Transverse colon (tissue), 4 donors: ENCODE measurements at regions not wholly inside any gene's neighbourhood (a gene's known extent, or its start where the extent isn't known, plus 50 kb on each side); places are given as distances from the start of the nearest gene placed in this dataset.

ENCODE experiments used
- DNase-seq: peaks from one replicate; pipeline ENCODE4 v3.0.0-alpha.2; 2019
- H3K27ac ChIP-seq, 4 donors: fragments of 200-600 bp; sonication (generic); 2 replicates each; pipeline ENCODE4 v1.5.1; 2016 to 2018; ENCODE audit warnings: inconsistent platforms in 4 of 4
- H3K27me3 ChIP-seq: fragments of 200-600 bp; sonication (generic); 2 replicates; pipeline ENCODE4 v1.5.1; 2017; ENCODE audit warnings: inconsistent platforms
- H3K36me3 ChIP-seq, 4 donors: fragments of 200-600 bp; sonication (generic); 2 replicates each; pipeline ENCODE4 v1.5.1; 2017 to 2019; ENCODE audit warnings: inconsistent platforms in 4 of 4
- H3K4me1 ChIP-seq, 4 donors: fragments of 200-600 bp; sonication (generic); 2 replicates each; pipeline ENCODE4 v1.5.1; 2017 to 2020; ENCODE audit warnings: inconsistent platforms in 4 of 4
- H3K4me3 ChIP-seq, 4 donors: fragments of 200-600 bp; sonication (generic); 1 replicate in 1 of 4; 2 replicates in 3 of 4; pipeline versions ENCODE4 v1.5.1 to v1.6.1; 2017 to 2019; ENCODE audit warnings: inconsistent platforms in 4 of 4
- H3K9me3 ChIP-seq, 2 donors: fragments of 200-600 bp; sonication (generic); 2 replicates each; pipeline ENCODE4 v1.5.1; 2017 to 2019; ENCODE audit warnings: inconsistent platforms in 2 of 2
- CTCF ChIP-seq, 5 experiments: fragments of 200-600 bp in 3 of 5; fragments of 450-650 bp in 2 of 5; sonication (generic) in 3 of 5; IDR thresholded peaks; 1 replicate in 2 of 5; 2 replicates in 3 of 5; pipeline ENCODE4 v1.5.1; 2016 to 2017; ENCODE audit warnings: antibody characterized with exemption in 5 of 5, inconsistent platforms in 3 of 5, mild to moderate bottlenecking in 2 of 5, moderate library complexity in 1 of 5
- EP300 ChIP-seq: sonication (generic); formaldehyde crosslinking; IDR thresholded peaks from one replicate; pipeline ENCODE4 v1.6.1; 2017; ENCODE audit warnings: antibody characterized with exemption, low read depth
- POLR2A ChIP-seq: fragments of 450-650 bp; IDR thresholded peaks from one replicate; pipeline ENCODE4 v1.6.1; 2016; ENCODE audit warnings: antibody characterized with exemption, mild to moderate bottlenecking, moderate library complexity
- POLR2AphosphoS5 ChIP-seq, 3 donors: sonication (generic); formaldehyde crosslinking; IDR thresholded peaks; one replicate each; pipeline ENCODE4 v1.6.1; 2016; ENCODE audit warnings: antibody characterized with exemption in 3 of 3
- WGBS, 2 donors: methylation state at CpG; one replicate each; pipeline ENCODE4 v1.1.5; 2018; ENCODE audit warnings: low coverage in 1 of 2; 5-methylcytosine and 5-hydroxymethylcytosine counted together
- in situ Hi-C, 4 donors: fragments of 200-750 bp; cut with MboI; loops; one replicate each; pipeline versions ENCODE4 v1.15.0 to v1.15.1; 2017; ENCODE audit warnings: low sequenced_read_pairs in 3 of 4, low pct_ligation_motif_present in 1 of 4, low pct_unique_long_range_greater_than_20kb in 1 of 4
- intact Hi-C: fragments of 100-400 bp; cut with DNase I; formaldehyde crosslinking; loops from one replicate; pipeline ENCODE4 v1.15.1; 2023; ENCODE audit warnings: low total_unique reads

DNA sequence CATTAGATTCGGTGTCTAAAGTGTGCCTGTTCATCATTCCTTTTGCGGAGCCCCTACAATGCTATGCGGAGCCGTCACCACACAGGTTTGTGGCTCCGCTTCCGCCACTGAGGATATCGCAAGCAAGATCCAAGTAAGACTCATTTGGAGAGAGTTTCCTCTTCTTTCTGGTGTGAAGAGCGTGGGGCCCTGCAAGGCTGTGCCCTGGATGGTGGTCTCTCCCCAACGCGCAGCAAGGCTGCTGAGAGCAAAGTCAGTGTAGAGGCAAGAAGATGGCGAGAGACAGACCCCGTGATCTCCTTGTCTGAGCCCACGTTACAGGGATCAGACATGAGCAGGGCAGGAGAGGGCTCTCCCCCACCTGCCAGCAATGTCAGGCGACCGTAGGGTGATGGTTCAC is 96.3 kb upstream of the AFDN start:
- Histone ChIP-seq H3K4me1 (peaks cover 0 to 11% (median 4%) of the 10 kb centered on the region in 4 donors), H3K27me3 (no peaks in the 10 kb centered on the region), H3K36me3 (no peaks in the 10 kb centered on the region), H3K9me3 (no peaks in the 10 kb centered on the region), H3K27ac (no peak overlapping the region), H3K4me3 (no peak overlapping the region)
- in situ Hi-C loops (no loop called here), intact Hi-C loops (no loop called here)
- DNase-seq: no peak
- no peak for TF ChIP-seq POLR2A
- no peak for TF ChIP-seq EP300
- TF ChIP-seq POLR2AphosphoS5 (IDR thresholded peaks at IDR 0.05): no peak
- TF ChIP-seq CTCF (IDR thresholded peaks at IDR 0.05): no peak
- 88 to 96% methylated on average over 1 to 15 of the region's 15 CpGs for WGBS, 2 donors

DNA sequence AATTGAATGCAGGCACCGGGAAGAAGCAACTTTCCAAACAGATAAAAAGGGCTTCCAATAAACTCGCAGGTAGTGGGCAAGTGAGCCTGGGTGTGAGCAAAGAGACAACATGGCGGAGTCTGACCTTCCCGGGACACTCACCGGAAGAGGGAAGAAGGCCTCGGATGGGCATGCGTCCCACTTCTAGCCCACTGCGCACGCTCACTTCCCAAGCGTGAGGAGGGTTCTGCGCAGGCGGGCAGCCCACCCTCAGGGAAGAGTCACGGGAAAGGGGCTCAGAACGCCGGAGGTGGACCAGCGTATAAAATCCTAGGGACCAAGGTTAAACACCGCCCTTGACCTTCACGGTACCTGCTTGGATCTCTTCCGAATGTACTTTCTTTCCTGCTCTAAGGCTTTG is 95.5 kb upstream of the AFDN start:
- TF ChIP-seq POLR2A (no peak), CTCF (IDR thresholded peaks at IDR 0.05) (no peak), EP300 (no peak), POLR2AphosphoS5 (IDR thresholded peaks at IDR 0.05) (no peak)
- H3K27me3 ChIP-seq: no peaks in the 10 kb centered on the region
- peaks cover 0 to 11% (median 4%) of the 10 kb centered on the region in 4 donors for H3K4me1 ChIP-seq
- H3K9me3 ChIP-seq: no peaks in the 10 kb centered on the region
- intact Hi-C loops: no loop called here
- H3K27ac ChIP-seq: no peak overlapping the region
- H3K4me3 ChIP-seq: no peak overlapping the region
- no peaks in the 10 kb centered on the region for H3K36me3 ChIP-seq
- no peak for DNase-seq
- 91 to 94% methylated on average over 9 to 19 of the region's 19 CpGs for WGBS, 2 donors
- in situ Hi-C loops: no loop called here

DNA sequence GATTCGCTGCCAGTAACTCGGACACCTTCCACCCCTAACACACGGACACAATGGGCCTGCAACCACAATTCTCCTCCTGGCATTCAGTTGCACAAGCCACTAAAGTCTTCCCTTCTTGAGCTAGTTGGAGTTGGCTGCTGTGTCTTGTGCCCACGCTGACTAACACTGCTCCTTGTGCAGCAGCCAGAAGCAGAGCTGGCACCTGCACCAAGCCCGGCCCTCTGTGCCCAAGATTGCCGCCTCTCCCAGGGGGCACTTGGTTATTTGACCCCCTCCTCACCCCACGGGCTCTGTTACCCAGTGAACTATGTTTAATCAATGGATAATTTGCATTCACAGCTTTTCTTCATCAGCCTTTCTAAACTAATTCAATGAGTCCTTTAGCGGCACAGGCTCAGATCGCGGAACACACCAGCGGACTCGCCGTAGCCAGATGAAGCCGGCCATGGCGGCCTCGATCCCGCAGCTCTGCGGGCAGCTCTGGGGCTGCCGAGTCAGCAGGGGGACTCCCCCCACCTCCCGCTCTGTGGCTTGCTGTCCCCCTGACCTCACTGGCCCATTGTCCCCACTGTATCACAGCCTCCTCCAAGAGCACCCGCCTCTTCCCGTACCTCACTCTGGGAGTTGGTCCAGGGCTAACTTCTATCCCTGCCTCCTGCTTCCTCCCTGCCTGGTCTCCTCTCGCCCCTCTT is 94.8 kb upstream of the AFDN start:
- Histone ChIP-seq H3K27me3 (no peaks in the 10 kb centered on the region), H3K4me1 (peaks cover 0 to 11% (median 4%) of the 10 kb centered on the region in 4 donors), H3K4me3 (no peak overlapping the region), H3K36me3 (no peaks in the 10 kb centered on the region), H3K27ac (no peak overlapping the region), H3K9me3 (no peaks in the 10 kb centered on the region)
- in situ Hi-C loops (no loop called here), intact Hi-C loops (no loop called here)
- TF ChIP-seq EP300 (no peak), POLR2A (no peak), CTCF (IDR thresholded peaks at IDR 0.05) (no peak), POLR2AphosphoS5 (IDR thresholded peaks at IDR 0.05) (no peak)
- no peak for DNase-seq
- WGBS, 2 donors: 72 to 90% methylated on average over 4 to 23 of the region's 23 CpGs

- Histone ChIP-seq H3K27me3 (no peaks in the 10 kb centered on the region), H3K36me3 (no peaks in the 10 kb centered on the region), H3K4me1 (peaks cover 0 to 11% (median 4%) of the 10 kb centered on the region in 4 donors), H3K4me3 (no peak overlapping the region), H3K27ac (peak overlapping the region in 1 of 4 donors; percentile 9), H3K9me3 (no peaks in the 10 kb centered on the region)
- WGBS, 2 donors: 34 to 40% methylated on average over 1 to 16 of the region's 16 CpGs
- in situ Hi-C loops: no loop called here
- peak in 1 of 3 donors; percentile 41 for TF ChIP-seq POLR2AphosphoS5 (IDR thresholded peaks at IDR 0.05)
- TF ChIP-seq POLR2A: no peak
- intact Hi-C loops: no loop called here
- DNase-seq: no peak
Measured at GRCh38 chr6:167733740-167734661, 92.7 kb upstream of the AFDN start.
